Upper lobe of right lung (tissue), 1 donor: ENCODE measurements at regions not wholly inside any gene's neighbourhood (a gene's known extent, or its start where the extent isn't known, plus 50 kb on each side); places are given as distances from the start of the nearest gene placed in this dataset.
A peak's percentile ranks its signal among the peaks of the same experiment; 100 is the strongest.

Experiments used
- ATAC-seq: fragments of 200-7000 bp; cut with Tn5 transposase; one replicate; pipeline ENCODE4 v1.9.1; 2020; ENCODE audit warnings: mild to moderate bottlenecking, moderate library complexity
- DNase-seq: peaks from one replicate; pipeline ENCODE4 v3.0.0-alpha.2; 2020
- H3K27ac ChIP-seq: fragments of 200-600 bp; one replicate; pipeline ENCODE4 v1.8.0; 2022
- H3K27me3 ChIP-seq: fragments of 200-600 bp; one replicate; pipeline ENCODE4 v1.8.0; 2022; ENCODE audit warnings: mild to moderate bottlenecking
- H3K36me3 ChIP-seq: fragments of 200-600 bp; one replicate; pipeline ENCODE4 v1.8.0; 2022
- H3K4me1 ChIP-seq: fragments of 200-600 bp; one replicate; pipeline ENCODE4 v1.8.0; 2022
- H3K4me3 ChIP-seq: fragments of 200-600 bp; one replicate; pipeline ENCODE4 v1.8.0; 2022; ENCODE audit warnings: mild to moderate bottlenecking
- H3K9me3 ChIP-seq: fragments of 200-600 bp; one replicate; pipeline ENCODE4 v1.8.0; 2022
- intact Hi-C: fragments of 100-400 bp; cut with DNase I; formaldehyde crosslinking; loops from one replicate; pipeline ENCODE4 v1.11.0; 2022
- TF ChIP-seq, protein P1 (sequence below): fragments of 200-600 bp; IDR thresholded peaks from one replicate; pipeline ENCODE4 v1.8.0; 2022; ENCODE audit warnings: antibody characterized with exemption
- donor health status: DM: no; HTN: yes; CAD: no; lungs with severe emphysema.

- H3K4me1 ChIP-seq: no peaks in the 10 kb centered on the region
- intact Hi-C loops: no loop called here
- H3K27ac ChIP-seq: no peak overlapping the region
- no peaks in the 10 kb centered on the region for H3K27me3 ChIP-seq
- H3K9me3 ChIP-seq: peaks cover 13% of the 10 kb centered on the region
- H3K4me3 ChIP-seq: no peak overlapping the region
- no peak for DNase-seq
- no peak for ATAC-seq
- TF ChIP-seq, protein P1, sequence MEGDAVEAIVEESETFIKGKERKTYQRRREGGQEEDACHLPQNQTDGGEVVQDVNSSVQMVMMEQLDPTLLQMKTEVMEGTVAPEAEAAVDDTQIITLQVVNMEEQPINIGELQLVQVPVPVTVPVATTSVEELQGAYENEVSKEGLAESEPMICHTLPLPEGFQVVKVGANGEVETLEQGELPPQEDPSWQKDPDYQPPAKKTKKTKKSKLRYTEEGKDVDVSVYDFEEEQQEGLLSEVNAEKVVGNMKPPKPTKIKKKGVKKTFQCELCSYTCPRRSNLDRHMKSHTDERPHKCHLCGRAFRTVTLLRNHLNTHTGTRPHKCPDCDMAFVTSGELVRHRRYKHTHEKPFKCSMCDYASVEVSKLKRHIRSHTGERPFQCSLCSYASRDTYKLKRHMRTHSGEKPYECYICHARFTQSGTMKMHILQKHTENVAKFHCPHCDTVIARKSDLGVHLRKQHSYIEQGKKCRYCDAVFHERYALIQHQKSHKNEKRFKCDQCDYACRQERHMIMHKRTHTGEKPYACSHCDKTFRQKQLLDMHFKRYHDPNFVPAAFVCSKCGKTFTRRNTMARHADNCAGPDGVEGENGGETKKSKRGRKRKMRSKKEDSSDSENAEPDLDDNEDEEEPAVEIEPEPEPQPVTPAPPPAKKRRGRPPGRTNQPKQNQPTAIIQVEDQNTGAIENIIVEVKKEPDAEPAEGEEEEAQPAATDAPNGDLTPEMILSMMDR: no peak
- H3K36me3 ChIP-seq: no peaks in the 10 kb centered on the region
Measured at GRCh38 chr3:177898185-177898584, 638.1 kb upstream of the KCNMB2 start.

- Histone ChIP-seq H3K27me3 (no peaks in the 10 kb centered on the region), H3K36me3 (no peaks in the 10 kb centered on the region), H3K4me3 (no peak overlapping the region), H3K27ac (no peak overlapping the region), H3K4me1 (peaks cover under 1% of the 10 kb centered on the region), H3K9me3 (peaks cover 13% of the 10 kb centered on the region)
- DNase-seq (no peak), ATAC-seq (no peak)
- intact Hi-C loops: no loop called here
- TF ChIP-seq, protein P1: no peak
Measured at GRCh38 chr3:177899275-177900067, 636.8 kb upstream of the KCNMB2 start.

GRCh38 chr3:177902876-177903275 lies 633.4 kb upstream of the KCNMB2 start:
- ATAC-seq: no peak
- H3K4me1 ChIP-seq: peaks cover 19% of the 10 kb centered on the region
- intact Hi-C loops: no loop called here
- H3K36me3 ChIP-seq: no peaks in the 10 kb centered on the region
- TF ChIP-seq, protein P1: no peak
- H3K9me3 ChIP-seq: peaks cover 7% of the 10 kb centered on the region
- no peak overlapping the region for H3K4me3 ChIP-seq
- no peaks in the 10 kb centered on the region for H3K27me3 ChIP-seq
- DNase-seq: no peak
- H3K27ac ChIP-seq: no peak overlapping the region

GRCh38 chr3:177904621-177905020 lies 631.6 kb upstream of the KCNMB2 start:
- Histone ChIP-seq H3K27ac (peak overlapping the region; percentile 58), H3K4me3 (no peak overlapping the region), H3K27me3 (no peaks in the 10 kb centered on the region), H3K9me3 (no peaks in the 10 kb centered on the region), H3K36me3 (no peaks in the 10 kb centered on the region), H3K4me1 (peaks cover 19% of the 10 kb centered on the region)
- DNase-seq (no peak), ATAC-seq (no peak)
- intact Hi-C loops: no loop called here
- TF ChIP-seq, protein P1: no peak

DNA sequence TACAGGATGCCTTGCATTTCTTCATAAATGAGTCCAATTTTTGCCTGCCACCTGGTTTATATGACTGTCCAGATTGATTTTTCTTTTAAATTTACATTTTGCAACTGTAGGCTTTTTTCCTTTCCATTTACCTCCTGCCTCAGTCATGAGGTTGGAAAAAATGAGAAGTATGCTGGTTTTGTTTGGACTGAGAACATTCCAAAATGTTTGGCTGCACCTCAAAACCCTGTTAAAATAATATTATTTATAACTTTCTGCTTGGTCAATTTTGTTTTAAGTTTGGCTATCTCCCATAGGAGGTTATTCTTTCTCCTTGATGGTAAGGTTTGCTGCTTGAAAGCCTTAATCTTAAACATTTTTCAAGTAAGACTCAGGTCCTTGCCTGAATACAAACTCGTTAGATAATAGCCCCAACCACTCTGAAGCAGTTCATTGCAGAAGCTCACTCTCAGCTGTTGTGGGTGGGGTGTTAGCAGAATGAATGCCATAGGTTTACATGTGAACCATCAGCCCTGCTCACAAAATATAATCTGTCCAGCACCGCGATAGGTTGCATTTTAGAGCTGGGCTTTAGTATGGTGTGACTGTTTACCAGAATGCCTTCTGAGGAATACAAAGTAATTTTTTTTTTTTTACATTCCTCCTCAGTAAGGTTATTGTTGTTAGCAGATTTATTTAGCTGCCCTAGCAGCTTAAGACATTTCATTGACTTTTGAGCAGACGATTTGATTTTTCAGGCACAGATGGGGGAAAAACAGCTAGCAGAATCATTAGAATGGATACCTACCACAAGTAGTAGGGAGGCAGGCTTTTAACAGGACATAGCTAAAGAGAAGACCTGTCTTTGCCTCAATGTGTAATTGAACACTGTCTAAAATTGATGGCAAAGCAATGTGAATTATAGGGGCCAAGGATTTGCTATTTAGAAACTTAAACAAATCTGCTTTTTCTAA lies 630.8 kb upstream of the KCNMB2 start:
- no peaks in the 10 kb centered on the region for H3K27me3 ChIP-seq
- TF ChIP-seq, protein P1: no peak
- no peaks in the 10 kb centered on the region for H3K36me3 ChIP-seq
- DNase-seq (no peak), ATAC-seq (peak; percentile 54)
- peak overlapping the region; percentile 58 for H3K27ac ChIP-seq
- intact Hi-C loops: no loop called here
- H3K9me3 ChIP-seq: no peaks in the 10 kb centered on the region
- no peak overlapping the region for H3K4me3 ChIP-seq
- H3K4me1 ChIP-seq: peaks cover 19% of the 10 kb centered on the region
